GM12892 (cell line): ENCODE measurements at regions not wholly inside any gene's neighbourhood (a gene's known extent, or its start where the extent isn't known, plus 50 kb on each side); places are given as distances from the start of the nearest gene placed in this dataset.

Experiments used
- DNase-seq: peaks from one replicate; pipeline ENCODE4 v3.0.0; 2011; ENCODE audit not compliant: insufficient read length
- FAIRE-seq: peaks from 2 replicates; lab custom pipeline; 2011; peaks lifted over from hg19 to GRCh38; lab: Jason Lieb, UNC
- POLR2A ChIP-seq: IDR thresholded peaks from 2 replicates; pipeline ENCODE4 v1.6.1; 2011; ENCODE audit warnings: low read depth, low read length, control low read depth
- POLR2AphosphoS5 ChIP-seq: IDR thresholded peaks from 2 replicates; pipeline ENCODE4 v1.6.1; 2011; ENCODE audit warnings: low read depth, low read length, control low read depth
- TAF1 ChIP-seq: IDR thresholded peaks from 2 replicates; pipeline ENCODE4 v1.6.1; 2011; ENCODE audit warnings: low read depth, mild to moderate bottlenecking, control low read depth, low read length, borderline replicate concordance

- TF ChIP-seq TAF1 (no peak), POLR2AphosphoS5 (no peak), POLR2A (no peak)
- DNase-seq, result no peak
- no peak for FAIRE-seq
These were observed 126.6 kb downstream of the BUD13 start for GRCh38 chr11:116646191-116646590.

DNA sequence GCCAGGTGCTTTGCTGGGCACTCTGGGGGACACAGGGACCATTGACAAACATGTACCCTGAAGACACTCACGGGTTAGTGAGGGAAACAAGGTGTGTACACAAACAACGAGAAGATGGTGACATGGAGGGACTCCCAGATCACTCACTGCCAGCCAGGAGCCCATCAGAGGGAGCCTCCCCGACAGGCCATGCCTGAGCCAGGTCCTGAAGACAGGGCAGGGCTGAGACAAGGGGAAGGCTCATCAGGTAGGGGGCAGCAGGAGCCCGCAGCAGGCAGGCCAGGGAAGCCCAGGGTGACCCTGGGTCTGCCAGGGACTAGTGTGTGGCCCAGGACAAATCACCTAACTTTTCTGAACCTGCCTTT, 127.9 kb downstream of the BUD13 start:
- DNase-seq (no peak), FAIRE-seq (no peak)
- no peak for TF ChIP-seq POLR2AphosphoS5
- TF ChIP-seq POLR2A, result no peak
- TF ChIP-seq TAF1, result no peak

GRCh38 chr11:116644201-116644940, 128.4 kb downstream of the BUD13 start:
- FAIRE-seq (no peak), DNase-seq (no peak)
- TF ChIP-seq TAF1 (no peak), POLR2A (no peak), POLR2AphosphoS5 (no peak)

DNA sequence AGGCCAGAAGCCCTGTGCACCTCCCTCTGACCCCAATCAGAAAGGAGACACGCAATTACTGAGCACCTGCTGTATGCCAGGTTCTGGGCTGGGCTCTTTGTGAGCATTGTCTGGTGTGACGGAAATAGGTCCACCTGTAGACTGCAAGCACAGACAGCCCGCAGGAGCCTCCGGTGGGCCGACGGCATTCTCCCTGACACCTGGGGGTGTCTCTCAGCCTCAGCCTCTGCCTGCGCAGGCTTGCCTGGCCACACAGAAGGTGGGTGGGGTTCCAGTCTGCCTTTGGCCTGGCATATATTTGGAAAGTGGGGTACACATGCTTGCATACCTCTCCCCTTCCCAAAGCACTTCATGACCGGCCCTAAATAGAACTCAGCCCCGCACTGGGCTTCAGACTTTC, 129.3 kb downstream of the BUD13 start:
- DNase-seq, result no peak
- no peak for TF ChIP-seq POLR2A
- TF ChIP-seq POLR2AphosphoS5, result no peak
- no peak for TF ChIP-seq TAF1
- FAIRE-seq, result no peak

GRCh38 chr11:116642902-116643301, 129.9 kb downstream of the BUD13 start:
- DNase-seq (no peak), FAIRE-seq (no peak)
- no peak for TF ChIP-seq POLR2AphosphoS5

DNA sequence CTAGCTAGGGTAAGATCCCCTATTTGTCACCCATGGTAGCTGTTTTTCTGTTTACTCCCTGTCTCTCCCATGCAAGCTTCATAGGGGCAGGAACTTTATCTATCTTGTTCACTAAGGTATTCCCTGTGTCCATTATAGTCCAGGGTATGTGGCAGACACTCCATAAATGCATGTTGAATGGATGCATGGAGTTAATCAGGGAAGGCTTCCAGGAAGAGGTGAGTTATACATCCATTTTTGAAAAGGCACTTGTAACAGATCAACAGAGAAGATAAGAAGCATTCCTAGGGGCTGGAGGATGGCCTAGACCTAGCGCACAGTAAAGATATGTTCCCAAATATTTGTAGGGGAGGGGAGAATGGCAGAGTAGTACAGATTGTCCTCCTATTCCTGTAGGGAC, 130.3 kb downstream of the BUD13 start:
- FAIRE-seq (no peak), DNase-seq (no peak)
- TF ChIP-seq TAF1 (no peak), POLR2A (no peak), POLR2AphosphoS5 (no peak)

DNA sequence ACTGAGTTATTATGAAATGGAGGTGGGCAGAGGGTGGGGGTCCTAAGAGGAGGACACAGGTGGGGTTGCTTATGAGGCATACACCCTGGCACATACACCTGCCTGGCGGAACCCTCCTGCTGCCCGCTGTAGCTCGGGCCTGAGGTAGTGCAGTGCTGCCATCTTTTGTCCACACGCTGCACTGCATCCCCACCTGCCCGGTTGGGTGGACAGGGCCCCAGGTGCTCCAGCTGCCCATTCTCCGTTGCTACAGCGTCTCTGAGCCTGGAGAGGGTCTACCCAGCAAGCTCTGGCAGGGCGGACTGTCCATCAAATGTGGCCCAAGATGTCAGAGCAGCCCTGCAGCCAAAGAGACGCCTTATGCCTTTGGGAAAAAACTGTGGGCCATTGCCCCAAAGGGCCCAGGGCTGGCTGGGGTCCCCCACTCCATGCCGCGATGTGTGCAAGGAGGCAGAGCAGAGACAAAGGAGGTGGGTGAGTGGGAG, 131.2 kb downstream of the BUD13 start:
- TF ChIP-seq TAF1 (no peak), POLR2A (no peak), POLR2AphosphoS5 (no peak)
- FAIRE-seq (peak; percentile 97), DNase-seq (peak; percentile 61)

DNA sequence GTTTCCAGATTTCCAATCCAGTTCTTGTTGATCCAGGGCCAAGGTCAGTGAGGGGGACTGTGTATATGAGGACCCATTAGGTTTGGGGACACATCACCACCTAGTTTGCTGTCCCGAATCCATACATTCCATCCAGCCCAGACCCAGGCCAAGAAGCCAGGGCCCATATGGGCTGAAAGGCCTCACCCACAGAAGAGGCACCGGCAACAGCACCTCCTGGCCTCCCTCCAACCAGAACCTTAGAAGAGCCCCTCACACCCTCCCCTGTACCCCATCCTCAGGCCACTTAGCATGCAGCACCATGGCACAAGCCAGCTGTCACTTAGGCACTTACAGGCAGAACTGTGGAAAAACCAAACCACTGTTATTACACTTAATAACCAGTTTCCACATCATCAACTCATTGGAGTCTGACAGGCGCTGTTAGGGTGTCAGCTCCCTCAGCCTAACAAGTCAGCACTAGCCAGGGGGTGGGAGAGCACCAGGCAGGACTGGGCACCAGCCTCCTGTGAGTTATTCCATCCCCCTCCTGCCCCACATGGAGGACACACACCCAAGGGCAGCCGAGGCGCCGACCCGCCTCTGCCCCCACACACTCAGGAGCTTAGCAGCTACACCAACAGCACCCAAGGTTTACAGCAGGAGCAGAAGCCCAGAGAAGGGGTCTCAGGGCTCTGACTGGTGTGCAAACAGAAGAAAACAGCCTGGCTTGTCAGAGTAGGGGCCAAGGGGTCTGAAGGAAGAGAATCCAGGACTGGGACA, 132.0 kb downstream of the BUD13 start:
- FAIRE-seq, result no peak
- no peak for DNase-seq
- TF ChIP-seq POLR2AphosphoS5, result no peak
- TF ChIP-seq TAF1, result no peak
- TF ChIP-seq POLR2A, result no peak

DNA sequence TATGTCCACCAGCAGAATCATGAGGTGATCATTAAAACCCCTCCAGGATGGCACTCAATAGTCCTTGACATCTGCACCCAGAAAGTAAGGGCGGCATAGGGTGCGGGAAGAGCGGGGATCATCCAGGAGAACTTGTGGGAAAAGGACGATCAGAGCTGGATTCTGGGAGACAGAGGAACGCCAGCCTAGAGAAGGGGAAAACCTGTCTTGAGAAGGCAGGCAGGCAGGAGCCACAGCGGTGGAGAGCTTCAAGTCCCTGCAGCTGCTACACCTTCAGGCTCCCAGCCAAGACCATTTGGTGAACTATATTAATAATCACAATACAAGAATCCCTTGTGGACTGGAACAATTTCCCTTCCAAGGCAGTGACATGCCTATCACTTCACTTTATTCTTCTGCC, 134.3 kb downstream of the BUD13 start:
- DNase-seq (no peak), FAIRE-seq (no peak)
- no peak for TF ChIP-seq POLR2AphosphoS5
- TF ChIP-seq TAF1, result no peak
- TF ChIP-seq POLR2A, result no peak

- DNase-seq (no peak), FAIRE-seq (no peak)
- no peak for TF ChIP-seq POLR2A
- TF ChIP-seq TAF1, result no peak
- no peak for TF ChIP-seq POLR2AphosphoS5
These were observed 135.0 kb downstream of the BUD13 start for GRCh38 chr11:116637766-116638165.

DNA sequence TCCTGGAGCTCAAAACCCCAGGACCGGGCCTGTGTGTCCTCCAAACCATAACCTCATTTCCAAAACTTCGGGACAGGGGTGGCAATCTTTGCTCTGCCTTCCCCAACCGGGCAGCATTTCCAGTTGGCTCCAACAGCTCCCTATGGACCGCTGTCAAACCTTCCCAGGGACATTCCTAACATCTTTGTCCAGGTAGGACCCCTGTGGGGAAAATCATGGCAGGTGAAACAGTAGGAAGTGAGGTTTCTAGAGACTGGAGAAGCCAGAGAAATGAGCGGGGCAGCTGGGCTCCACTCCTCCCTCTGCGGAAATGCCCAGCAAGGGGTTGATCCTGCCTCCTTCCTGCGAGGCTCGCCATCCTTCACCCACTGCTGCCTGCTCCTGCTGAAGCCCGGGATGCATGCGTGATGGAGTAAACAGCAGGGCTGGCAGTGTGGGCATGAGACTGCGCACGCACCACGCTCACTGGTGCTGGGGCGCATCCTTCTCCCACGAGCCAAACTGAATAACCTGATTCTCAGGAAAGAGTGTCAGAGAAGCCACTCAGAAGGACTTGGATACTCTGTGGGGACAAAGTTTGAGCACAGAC, 136.4 kb downstream of the BUD13 start:
- no peak for TF ChIP-seq POLR2A
- TF ChIP-seq TAF1, result no peak
- TF ChIP-seq POLR2AphosphoS5, result no peak
- FAIRE-seq, result no peak
- DNase-seq, result no peak
